Neural cell (in vitro differentiated cells): ENCODE measurements at regions not wholly inside any gene's neighbourhood (a gene's known extent, or its start where the extent isn't known, plus 50 kb on each side); places are given as distances from the start of the nearest gene placed in this dataset.
"Not testable (repeated sequence)": the region's sequence is repeated elsewhere in the genome, so short reads cannot be mapped to it uniquely, and the experiment has no call there.

ENCODE experiments used
- H2AFZ ChIP-seq: fragments of 200-600, 300-800 bp; sonication (generic), shearing (Covaris generic); 2 replicates; pipeline ENCODE4 v1.6.0; 2014; ENCODE audit warnings: low read depth, mild to moderate bottlenecking, antibody characterized with exemption, low read length, moderate library complexity
- H3F3A ChIP-seq: fragments of 200-600 bp; shearing (Covaris generic); 2 replicates; pipeline ENCODE4 v1.6.1; 2016; ENCODE audit warnings: mild to moderate bottlenecking, moderate library complexity, mixed read lengths, antibody characterized with exemption, low read length; ENCODE audit not compliant: insufficient read depth, poor library complexity, severe bottlenecking
- H3K27ac ChIP-seq: fragments of 200-600, 300-800 bp; sonication (generic), shearing (Covaris generic); 2 replicates; pipeline ENCODE4 v1.5.1; 2014; ENCODE audit warnings: mild to moderate bottlenecking, low read length, moderate library complexity
- H3K27me3 ChIP-seq: fragments of 300-800, 200-600 bp; sonication (generic), shearing (Covaris generic); 2 replicates; pipeline ENCODE4 v1.6.0; 2014; ENCODE audit warnings: mild to moderate bottlenecking, low read depth, low read length, moderate library complexity; ENCODE audit not compliant: insufficient read depth
- H3K36me3 ChIP-seq: fragments of 300-800, 200-600 bp; sonication (generic), shearing (Covaris generic); 2 replicates; pipeline ENCODE4 v1.5.1; 2014; ENCODE audit warnings: mild to moderate bottlenecking, antibody characterized with exemption, low read length, moderate library complexity; ENCODE audit not compliant: insufficient read depth
- H3K4me2 ChIP-seq: fragments of 300-800, 200-600 bp; sonication (generic), shearing (Covaris generic); 2 replicates; pipeline ENCODE4 v1.6.0; 2014; ENCODE audit warnings: mild to moderate bottlenecking, low read length
- H3K4me3 ChIP-seq: fragments of 300-800, 200-600 bp; sonication (generic), shearing (Covaris generic); 2 replicates; pipeline ENCODE4 v1.5.1; 2014; ENCODE audit warnings: mild to moderate bottlenecking, low read length, moderate library complexity
- H3K79me2 ChIP-seq: fragments of 200-600 bp; shearing (Covaris generic); replicated peaks from 2 replicates; pipeline ENCODE4 v1.6.0; 2014; ENCODE audit warnings: mild to moderate bottlenecking, low read length, moderate library complexity; ENCODE audit not compliant: insufficient read depth
- H3K9ac ChIP-seq: fragments of 300-800, 200-600 bp; sonication (generic), shearing (Covaris generic); 2 replicates; pipeline ENCODE4 v1.6.1; 2016; ENCODE audit warnings: mild to moderate bottlenecking, low read length, mixed read lengths
- H3K9me2 ChIP-seq: fragments of 200-600 bp; shearing (Covaris generic); 2 replicates; pipeline ENCODE4 v1.6.1; 2016; ENCODE audit warnings: mild to moderate bottlenecking, low read length, mixed read lengths; ENCODE audit not compliant: insufficient read depth
- H3K9me3 ChIP-seq: fragments of 200-600, 300-800 bp; sonication (generic), shearing (Covaris generic); 2 replicates; pipeline ENCODE4 v1.6.1; 2016; ENCODE audit warnings: mild to moderate bottlenecking, mixed run types, low read length, moderate library complexity, mixed read lengths
- H4K20me1 ChIP-seq: fragments of 200-600 bp; shearing (Covaris generic); 2 replicates; pipeline ENCODE4 v1.6.1; 2016; ENCODE audit warnings: mild to moderate bottlenecking, mixed run types; ENCODE audit not compliant: insufficient read depth
- CTCF ChIP-seq: fragments of 450-650 bp; IDR thresholded peaks from 2 replicates; pipeline ENCODE4 v1.5.1; 2014; ENCODE audit warnings: antibody characterized with exemption, mild to moderate bottlenecking, moderate library complexity; ENCODE audit not compliant: poor library complexity, severe bottlenecking
- EP300 ChIP-seq: fragments of 450-650 bp; conservative IDR thresholded peaks from 2 replicates; pipeline ENCODE4 v1.6.1; 2014; ENCODE audit warnings: antibody characterized with exemption, mild to moderate bottlenecking, moderate library complexity; ENCODE audit not compliant: poor library complexity, severe bottlenecking
- EZH2 ChIP-seq: fragments of 200-600, 300-800 bp; shearing (Covaris generic), sonication (generic); IDR thresholded peaks from 2 replicates; pipeline ENCODE4 v1.6.1; 2014; ENCODE audit warnings: antibody characterized with exemption, low read length, borderline replicate concordance, mild to moderate bottlenecking; ENCODE audit not compliant: insufficient read depth, poor library complexity, severe bottlenecking
- MXI1 ChIP-seq: fragments of 450-650 bp; conservative IDR thresholded peaks from 2 replicates; pipeline ENCODE4 v1.6.1; 2014; ENCODE audit warnings: antibody characterized with exemption, mild to moderate bottlenecking; ENCODE audit not compliant: poor library complexity, severe bottlenecking
- POLR2AphosphoS5 ChIP-seq: IDR thresholded peaks from 2 replicates; pipeline ENCODE4 v1.6.1; 2012
- RAD21 ChIP-seq: fragments of 450-650 bp; conservative IDR thresholded peaks from 2 replicates; pipeline ENCODE4 v1.6.1; 2014; ENCODE audit warnings: antibody characterized with exemption, mild to moderate bottlenecking, moderate library complexity
- SMC3 ChIP-seq: fragments of 450-650 bp; conservative IDR thresholded peaks from 2 replicates; pipeline ENCODE4 v1.6.1; 2014; ENCODE audit warnings: antibody characterized with exemption, mild to moderate bottlenecking, moderate library complexity; ENCODE audit not compliant: poor library complexity
- TAF1 ChIP-seq: IDR thresholded peaks from 2 replicates; pipeline ENCODE4 v1.6.1; 2012; ENCODE audit warnings: low read depth
- TF ChIP-seq, protein P1 (sequence below): IDR thresholded peaks from 2 replicates; pipeline ENCODE4 v1.6.1; 2012; ENCODE audit warnings: borderline replicate concordance

GRCh38 chr21:26238646-26239045, 68.1 kb upstream of the APP start:
- Histone ChIP-seq H3K27ac (no peak overlapping the region), H3K4me2 (no peak overlapping the region), H3K36me3 (no peaks in the 10 kb centered on the region), H3K9me2 (no peaks in the 10 kb centered on the region), H3F3A (no peaks in the 10 kb centered on the region), H3K9ac (no peak overlapping the region), H3K9me3 (no peaks in the 10 kb centered on the region), H2AFZ (no peak overlapping the region), H4K20me1 (no peaks in the 10 kb centered on the region), H3K79me2 (no peaks in the 10 kb centered on the region), H3K4me3 (no peak overlapping the region), H3K27me3 (no peaks in the 10 kb centered on the region)
- TF ChIP-seq SMC3: no peak
- no peak for TF ChIP-seq CTCF
- TF ChIP-seq, protein P1, sequence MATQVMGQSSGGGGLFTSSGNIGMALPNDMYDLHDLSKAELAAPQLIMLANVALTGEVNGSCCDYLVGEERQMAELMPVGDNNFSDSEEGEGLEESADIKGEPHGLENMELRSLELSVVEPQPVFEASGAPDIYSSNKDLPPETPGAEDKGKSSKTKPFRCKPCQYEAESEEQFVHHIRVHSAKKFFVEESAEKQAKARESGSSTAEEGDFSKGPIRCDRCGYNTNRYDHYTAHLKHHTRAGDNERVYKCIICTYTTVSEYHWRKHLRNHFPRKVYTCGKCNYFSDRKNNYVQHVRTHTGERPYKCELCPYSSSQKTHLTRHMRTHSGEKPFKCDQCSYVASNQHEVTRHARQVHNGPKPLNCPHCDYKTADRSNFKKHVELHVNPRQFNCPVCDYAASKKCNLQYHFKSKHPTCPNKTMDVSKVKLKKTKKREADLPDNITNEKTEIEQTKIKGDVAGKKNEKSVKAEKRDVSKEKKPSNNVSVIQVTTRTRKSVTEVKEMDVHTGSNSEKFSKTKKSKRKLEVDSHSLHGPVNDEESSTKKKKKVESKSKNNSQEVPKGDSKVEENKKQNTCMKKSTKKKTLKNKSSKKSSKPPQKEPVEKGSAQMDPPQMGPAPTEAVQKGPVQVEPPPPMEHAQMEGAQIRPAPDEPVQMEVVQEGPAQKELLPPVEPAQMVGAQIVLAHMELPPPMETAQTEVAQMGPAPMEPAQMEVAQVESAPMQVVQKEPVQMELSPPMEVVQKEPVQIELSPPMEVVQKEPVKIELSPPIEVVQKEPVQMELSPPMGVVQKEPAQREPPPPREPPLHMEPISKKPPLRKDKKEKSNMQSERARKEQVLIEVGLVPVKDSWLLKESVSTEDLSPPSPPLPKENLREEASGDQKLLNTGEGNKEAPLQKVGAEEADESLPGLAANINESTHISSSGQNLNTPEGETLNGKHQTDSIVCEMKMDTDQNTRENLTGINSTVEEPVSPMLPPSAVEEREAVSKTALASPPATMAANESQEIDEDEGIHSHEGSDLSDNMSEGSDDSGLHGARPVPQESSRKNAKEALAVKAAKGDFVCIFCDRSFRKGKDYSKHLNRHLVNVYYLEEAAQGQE: no peak
- no peak for TF ChIP-seq EP300
- no peak for TF ChIP-seq POLR2AphosphoS5

DNA sequence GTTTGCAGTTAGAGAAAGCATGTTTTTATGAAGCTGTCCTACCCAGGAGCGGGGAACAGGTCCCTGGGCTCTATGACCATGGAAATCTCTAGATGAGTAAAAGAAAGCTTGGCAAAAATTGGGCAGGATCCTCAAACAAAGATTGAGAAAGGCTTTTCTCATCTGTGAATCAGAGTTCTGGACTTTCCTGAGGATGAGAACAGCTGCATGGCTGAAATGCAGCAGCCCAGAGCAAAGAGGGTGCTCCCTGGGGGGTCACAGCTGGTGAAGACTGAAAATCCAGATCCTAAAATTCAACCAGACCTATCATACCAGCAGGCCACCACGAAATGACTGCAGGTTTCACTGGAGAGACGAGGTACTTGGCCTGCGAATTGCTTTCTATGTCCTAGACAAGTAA, 65.7 kb upstream of the APP start:
- H3K27ac ChIP-seq: no peak overlapping the region
- TF ChIP-seq SMC3 (no peak), RAD21 (no peak), EP300 (no peak), TAF1 (no peak), EZH2 (no peak), MXI1 (no peak)
- TF ChIP-seq, protein P1: no peak
- H3F3A ChIP-seq: no peaks in the 10 kb centered on the region
- H3K27me3 ChIP-seq: no peaks in the 10 kb centered on the region
- no peak overlapping the region for H2AFZ ChIP-seq
- no peaks in the 10 kb centered on the region for H3K36me3 ChIP-seq
- no peak overlapping the region for H3K4me3 ChIP-seq
- H3K9me2 ChIP-seq: no peaks in the 10 kb centered on the region
- H3K9me3 ChIP-seq: no peaks in the 10 kb centered on the region
- H3K4me2 ChIP-seq: no peak overlapping the region
- H3K79me2 ChIP-seq: no peaks in the 10 kb centered on the region
- H4K20me1 ChIP-seq: no peaks in the 10 kb centered on the region
- H3K9ac ChIP-seq: no peak overlapping the region

- not testable (repeated sequence) for H2AFZ ChIP-seq, H3K27me3 ChIP-seq, H3K79me2 ChIP-seq, H4K20me1 ChIP-seq, H3K9ac ChIP-seq, H3F3A ChIP-seq, H3K9me2 ChIP-seq, H3K4me3 ChIP-seq, H3K36me3 ChIP-seq, H3K9me3 ChIP-seq, H3K27ac ChIP-seq, H3K4me2 ChIP-seq
These were observed 62.7 kb upstream of the APP start for GRCh38 chr21:26233297-26233696.

DNA sequence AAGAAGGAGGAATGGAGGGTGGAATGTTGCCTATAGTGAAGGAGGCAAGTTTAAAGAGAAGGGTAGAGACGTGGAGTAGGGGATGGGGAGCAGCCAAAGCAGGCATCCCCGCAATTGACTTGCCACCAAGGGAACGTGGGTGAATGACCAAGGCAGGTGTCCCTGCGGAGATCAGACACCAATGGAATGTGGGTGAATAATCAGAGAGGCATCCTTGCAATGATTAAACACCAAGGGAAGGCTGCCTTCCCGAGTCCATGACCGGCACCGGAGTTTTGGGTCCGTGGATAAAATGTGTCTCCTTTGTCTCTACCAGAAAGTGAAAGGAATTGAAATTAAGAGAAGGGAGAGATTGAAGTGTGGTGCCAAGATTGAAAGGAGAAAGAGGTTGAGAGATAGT, 61.9 kb upstream of the APP start:
- not testable (repeated sequence) for H3K4me2 ChIP-seq, H3K36me3 ChIP-seq, H4K20me1 ChIP-seq, H3K9ac ChIP-seq, H3K27me3 ChIP-seq, H3K9me3 ChIP-seq, H3K9me2 ChIP-seq, H3K79me2 ChIP-seq, H3K4me3 ChIP-seq, H2AFZ ChIP-seq, H3K27ac ChIP-seq, H3F3A ChIP-seq
